Stimulated activated CD8-positive, alpha-beta memory T cell treated with anti-CD3 and anti-CD28 coated beads, Interleukin-15, amount 100 ng/mL, for 1 hour (primary cell): ENCODE measurements at regions not wholly inside any gene's neighbourhood (a gene's known extent, or its start where the extent isn't known, plus 50 kb on each side); places are given as distances from the start of the nearest gene placed in this dataset.

ENCODE experiments used
- DNase-seq: peaks from one replicate; pipeline ENCODE4 v3.0.0-alpha.2; 2020; ENCODE audit warnings: low read depth

- DNase-seq, result no peak
Observed at GRCh38 chr11:19403196-19403895, 162.6 kb upstream of the E2F8 start.

- no peak for DNase-seq
Observed at GRCh38 chr11:19400296-19400695, 159.6 kb upstream of the E2F8 start.

DNA sequence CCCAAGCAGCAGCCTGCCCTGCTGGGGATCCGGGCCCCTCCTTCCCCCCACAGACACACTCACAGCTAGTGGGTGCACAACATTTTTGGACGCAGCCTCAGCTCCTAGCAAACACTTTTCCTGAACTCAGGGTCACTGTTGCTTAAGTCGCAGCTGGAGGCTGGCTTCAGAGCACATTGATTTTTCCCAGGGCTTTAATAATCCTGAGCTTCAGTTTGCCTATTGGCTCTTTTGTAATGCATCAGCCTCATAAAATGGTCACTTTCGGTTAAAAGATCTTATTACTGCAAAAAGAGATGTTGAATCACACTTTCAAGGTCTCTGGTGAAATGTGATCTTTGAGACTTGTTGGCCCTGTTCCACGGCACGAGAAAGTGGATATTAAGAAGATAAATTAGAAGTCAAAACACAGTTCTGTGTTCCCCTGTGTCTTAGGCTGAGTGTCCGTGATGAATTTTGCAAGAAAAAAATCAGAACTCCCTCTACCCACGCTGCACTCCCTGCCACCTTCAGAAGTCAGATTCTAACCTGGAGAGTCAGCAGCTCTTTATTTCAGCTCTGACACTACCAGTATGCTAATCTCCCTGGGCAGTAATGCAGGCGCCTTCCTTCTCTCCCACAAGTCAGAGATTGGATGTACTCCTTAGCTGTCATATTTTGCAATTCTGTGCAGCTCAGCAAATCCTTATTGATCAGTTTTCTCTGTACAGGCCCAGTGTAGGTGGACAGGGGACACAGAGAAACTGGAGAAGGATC lies 158.2 kb upstream of the E2F8 start:
- no peak for DNase-seq

GRCh38 chr11:19398273-19398672 lies 157.5 kb upstream of the E2F8 start:
- no peak for DNase-seq

DNA sequence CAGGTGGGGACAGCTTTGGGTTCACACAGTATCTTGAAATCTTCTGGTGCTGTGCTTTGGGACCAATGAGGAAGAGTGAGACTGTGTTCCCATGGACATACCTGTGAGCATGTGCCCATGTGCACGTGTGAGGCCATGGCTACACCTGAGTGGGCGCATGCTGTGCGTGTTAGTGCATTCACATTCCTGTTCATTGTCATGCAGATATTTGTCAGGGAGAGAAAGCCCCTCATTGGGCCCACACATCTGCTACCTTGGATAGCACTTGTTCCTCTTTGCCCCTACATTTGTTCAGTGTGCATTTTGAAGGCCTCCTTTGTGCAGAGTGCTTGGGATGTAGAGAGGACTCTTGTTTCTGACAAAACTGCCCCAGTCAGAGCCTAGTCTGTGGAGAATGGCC lies 154.3 kb upstream of the E2F8 start:
- no peak for DNase-seq

DNA sequence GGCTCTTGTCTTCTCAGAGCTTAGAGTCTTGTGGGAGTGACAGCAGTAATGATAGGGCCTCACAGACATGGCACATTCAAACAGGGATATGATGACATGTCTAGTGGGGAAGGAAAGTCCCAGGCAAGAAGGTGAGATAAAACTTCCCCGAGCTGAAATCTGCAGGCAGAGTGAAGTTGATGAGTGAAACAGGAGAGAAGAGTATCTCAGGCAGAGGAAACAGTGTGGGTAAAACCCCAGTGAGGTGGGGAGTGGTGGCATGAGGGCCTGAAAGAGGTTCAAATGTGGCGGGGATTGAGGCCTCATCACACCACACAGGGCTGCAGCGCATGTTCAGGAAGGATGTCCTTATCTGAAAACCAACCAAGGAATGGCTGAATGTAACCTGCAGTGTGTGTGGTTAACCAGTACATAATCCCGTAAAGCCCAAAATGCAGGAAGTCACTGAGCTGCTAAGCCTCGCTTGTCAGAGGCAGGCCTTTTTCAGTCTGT lies 153.8 kb upstream of the E2F8 start:
- DNase-seq, result no peak

DNA sequence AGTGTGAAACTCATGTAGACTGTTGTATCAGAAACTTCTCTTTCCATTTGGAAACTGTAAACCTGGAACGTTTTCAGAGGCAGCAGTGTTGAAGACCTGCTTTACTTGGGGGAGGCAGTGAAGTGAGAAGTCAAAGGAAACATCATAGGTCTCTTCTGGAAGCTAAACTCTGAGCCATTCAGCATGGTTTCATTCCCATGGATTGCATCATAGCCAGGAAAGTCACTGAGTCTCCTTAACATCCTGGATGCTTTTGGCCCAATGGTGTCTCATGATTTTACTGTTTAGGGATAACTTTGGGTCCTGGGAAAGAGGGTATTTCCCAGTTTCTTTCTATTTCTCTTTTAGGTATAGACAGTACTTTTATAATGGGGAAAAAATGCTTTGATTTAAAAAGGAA lies 153.2 kb upstream of the E2F8 start:
- no peak for DNase-seq

DNA sequence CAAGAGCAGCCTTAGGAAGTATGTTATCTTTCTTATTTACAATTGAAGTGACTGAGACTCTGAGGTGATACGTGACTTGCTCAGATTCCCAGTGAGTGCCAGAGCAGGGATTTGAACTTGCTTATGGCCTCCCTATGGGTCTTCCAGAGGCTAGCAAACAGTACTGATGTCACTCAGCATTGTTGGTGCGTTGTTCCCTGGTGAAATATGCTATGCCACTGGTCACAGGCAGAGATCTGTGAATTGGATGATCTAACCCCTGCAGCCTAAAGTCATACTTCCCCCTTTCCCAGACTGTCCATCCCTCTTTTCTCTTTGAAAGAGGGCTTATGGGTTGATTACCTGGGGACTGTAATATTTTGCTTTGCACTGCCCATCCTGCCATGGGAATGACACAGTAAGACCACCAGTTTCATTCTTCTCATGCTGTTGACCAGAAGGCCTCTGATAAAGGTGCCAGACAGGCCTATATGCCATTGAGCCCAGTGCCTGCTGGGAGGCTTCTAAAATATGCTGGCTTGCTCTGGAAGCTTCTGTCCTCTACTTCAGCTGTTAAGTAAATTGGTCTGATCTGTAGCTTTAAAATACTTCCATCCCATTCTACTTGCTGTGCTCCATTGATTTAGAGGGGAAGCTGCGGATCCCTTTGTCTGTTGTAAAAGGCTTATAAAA lies 152.2 kb upstream of the E2F8 start:
- no peak for DNase-seq

GRCh38 chr11:19392321-19392720 lies 151.6 kb upstream of the E2F8 start:
- DNase-seq, result no peak

DNA sequence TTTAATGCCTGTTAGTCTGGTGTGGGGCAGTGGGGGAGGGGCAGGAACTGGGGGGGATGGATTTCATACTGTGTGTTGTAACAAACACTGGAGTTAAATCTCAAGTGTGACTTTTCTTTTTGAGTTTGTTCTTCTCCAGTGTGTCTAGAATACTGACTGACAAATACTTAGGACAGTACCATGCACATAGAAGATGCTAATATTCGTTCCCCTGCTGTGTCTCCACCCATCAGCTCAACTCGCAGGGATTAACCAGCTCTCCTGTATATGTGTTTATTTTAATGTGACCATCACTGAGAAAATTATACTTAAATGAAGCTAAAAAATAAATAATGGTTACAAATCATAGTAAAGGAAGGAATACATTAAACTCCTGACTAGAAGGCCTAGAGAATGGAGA lies 150.9 kb upstream of the E2F8 start:
- DNase-seq, result no peak

- DNase-seq, result no peak
Observed at GRCh38 chr11:19391026-19391425, 150.3 kb upstream of the E2F8 start.

GRCh38 chr11:19389787-19390303 lies 149.1 kb upstream of the E2F8 start:
- DNase-seq, result no peak

- no peak for DNase-seq
Observed at GRCh38 chr11:19382131-19382611, 141.4 kb upstream of the E2F8 start.

DNA sequence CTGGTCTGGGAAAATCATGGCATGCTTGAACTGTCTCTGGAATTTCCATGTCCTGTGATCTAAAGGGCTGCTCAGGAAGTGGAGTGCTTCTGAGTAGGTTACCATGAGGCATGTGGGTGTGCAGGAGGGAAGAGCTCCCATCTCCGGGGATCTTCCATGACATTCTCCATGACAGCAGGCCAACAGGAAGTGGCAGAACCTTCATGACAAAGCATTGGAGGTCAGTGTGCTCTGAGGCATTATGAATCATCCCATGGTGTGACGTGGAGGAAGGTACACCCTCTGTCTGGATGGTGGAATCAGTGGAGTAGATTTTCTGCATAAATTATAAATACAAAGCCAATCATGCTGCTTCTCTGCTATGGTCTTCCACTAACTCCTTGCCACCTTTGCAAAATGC lies 139.6 kb upstream of the E2F8 start:
- DNase-seq, result no peak

- DNase-seq, result no peak
Observed at GRCh38 chr11:19379465-19379864, 138.7 kb upstream of the E2F8 start.

DNA sequence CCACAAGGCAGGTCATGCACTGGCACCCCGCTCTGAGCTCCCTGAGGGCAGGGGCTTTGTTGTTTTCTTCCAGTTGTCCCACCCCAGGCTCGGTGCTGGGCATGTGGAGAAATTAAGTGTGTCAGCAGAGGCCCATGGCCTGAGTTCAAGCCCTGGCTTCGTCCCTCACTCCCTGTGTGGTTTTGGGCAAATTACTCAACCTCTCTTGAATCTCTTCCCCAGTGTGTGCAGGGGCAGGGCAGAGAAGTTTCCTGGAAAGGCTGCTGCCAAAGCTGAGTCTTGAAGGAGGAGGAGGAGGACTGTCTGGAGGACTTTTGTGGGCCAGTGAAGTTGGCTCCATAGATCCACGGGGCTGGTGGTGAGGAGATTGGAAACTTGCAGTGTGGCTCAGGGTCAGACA lies 138.1 kb upstream of the E2F8 start:
- no peak for DNase-seq

DNA sequence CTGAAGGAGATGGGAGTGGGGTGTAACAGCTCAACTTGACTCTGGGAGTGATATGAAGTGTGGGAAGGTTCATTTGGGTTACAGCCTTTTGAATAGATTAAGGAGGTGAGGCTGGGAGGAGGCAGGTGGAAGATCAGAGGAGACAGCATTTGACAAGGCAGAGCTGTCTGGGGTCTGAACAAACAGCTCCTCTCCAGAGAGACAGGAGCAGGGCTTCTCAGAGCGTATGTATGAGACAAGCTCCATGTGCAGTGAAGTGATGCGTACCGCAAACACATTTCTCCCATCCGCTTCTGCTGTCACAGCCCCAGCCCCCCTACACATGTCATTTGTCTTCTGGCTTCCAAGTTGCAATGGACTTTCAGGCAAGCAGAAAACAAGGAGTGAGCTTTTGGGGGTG lies 137.1 kb upstream of the E2F8 start:
- no peak for DNase-seq

DNA sequence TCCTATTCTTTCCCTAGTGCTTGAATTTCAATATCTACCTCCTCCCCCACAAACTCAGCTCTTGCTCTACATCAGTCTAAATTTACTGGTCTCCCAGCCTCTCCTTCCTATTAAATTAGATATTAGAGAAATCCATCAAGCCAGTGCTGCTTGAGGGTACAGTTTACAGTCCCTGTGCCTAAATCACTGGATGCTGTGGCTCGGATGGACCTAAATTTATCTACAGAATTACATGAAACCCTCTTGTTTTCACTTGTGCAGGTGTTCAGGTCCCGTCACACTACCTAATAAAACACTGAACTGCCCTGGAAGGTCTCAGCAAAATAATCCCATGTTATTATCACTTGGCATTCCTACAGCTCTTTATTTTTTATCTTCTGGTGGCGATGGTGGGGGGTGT lies 134.7 kb upstream of the E2F8 start:
- DNase-seq, result no peak

DNA sequence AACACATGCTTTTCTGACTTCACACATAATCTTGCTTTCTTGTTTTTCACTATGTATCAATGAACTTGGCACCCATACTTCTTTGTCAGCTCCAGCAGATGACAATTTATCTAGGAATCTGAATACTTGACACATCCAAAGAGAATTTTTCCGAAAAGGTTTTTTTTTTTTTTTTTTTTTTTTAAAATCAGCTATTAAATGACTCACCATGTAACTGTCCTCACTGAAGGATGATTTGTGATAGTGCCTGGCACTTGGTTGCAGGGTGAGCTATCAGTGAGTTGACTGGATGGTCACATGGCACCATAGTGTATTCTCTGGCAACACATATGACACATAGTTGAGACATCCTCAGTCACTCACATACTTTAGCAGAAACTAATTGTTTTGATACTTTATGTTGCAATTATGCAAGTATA lies 133.4 kb upstream of the E2F8 start:
- no peak for DNase-seq

- no peak for DNase-seq
Observed at GRCh38 chr11:19372381-19372780, 131.6 kb upstream of the E2F8 start.

GRCh38 chr11:19370100-19370861 lies 129.5 kb upstream of the E2F8 start:
- DNase-seq, result no peak
